CD4-positive, alpha-beta memory T cell (primary cell): ENCODE measurements at regions not wholly inside any gene's neighbourhood (a gene's known extent, or its start where the extent isn't known, plus 50 kb on each side); places are given as distances from the start of the nearest gene placed in this dataset.

Source experiments
- CTCF ChIA-PET: fragments of 350-600 bp; sonication (Branson Sonifier 250); formaldehyde crosslinking; loops from one replicate; lab custom pipeline; 2021; ENCODE audit warnings: inconsistent platforms; ENCODE audit not compliant: partially characterized antibody; lab: Charles Lee
- POLR2A ChIA-PET: fragments of 350-600 bp; sonication (Branson Sonifier 250); formaldehyde crosslinking; loops from one replicate; lab custom pipeline; 2021; ENCODE audit not compliant: partially characterized antibody; lab: Charles Lee
- DNase-seq, 5 donors: peaks; one replicate each; pipeline versions ENCODE4 v3.0.0 to v3.0.0-alpha.2; 2020 to 2022; ENCODE audit warnings: mixed read lengths in 1 of 5
- H3K27ac ChIP-seq: one replicate; pipeline ENCODE4 v1.7.0; 2013; ENCODE audit warnings: low read depth, low read length
- H3K27me3 ChIP-seq: 2 replicates; pipeline ENCODE4 v1.7.0; 2013; ENCODE audit warnings: mild to moderate bottlenecking, low read length, moderate library complexity; ENCODE audit not compliant: insufficient read depth
- H3K36me3 ChIP-seq: 2 replicates; pipeline ENCODE4 v1.7.0; 2013; ENCODE audit warnings: mild to moderate bottlenecking, low read length, moderate library complexity; ENCODE audit not compliant: insufficient read depth
- H3K4me1 ChIP-seq: 2 replicates; pipeline ENCODE4 v1.7.0; 2013; ENCODE audit warnings: mild to moderate bottlenecking, low read length, moderate library complexity; ENCODE audit not compliant: insufficient read depth
- H3K4me3 ChIP-seq, 2 donors: one replicate each; pipeline ENCODE4 v1.7.0; 2013; ENCODE audit warnings: low read length in 2 of 2, mild to moderate bottlenecking in 1 of 2
- H3K9me3 ChIP-seq, 2 donors: one replicate each; pipeline ENCODE4 v1.7.0; 2013; ENCODE audit warnings: low read length in 2 of 2, control low read depth in 1 of 2; ENCODE audit not compliant: control insufficient read depth in 1 of 2
- H3K27ac Mint-ChIP-seq, 7 donors: one replicate each; pipeline ENCODE4 v1.8.0; 2020 to 2021; ENCODE audit warnings: mixed read lengths in 7 of 7, mild to moderate bottlenecking in 6 of 7, inconsistent platforms in 3 of 7, moderate library complexity in 3 of 7
- H3K27me3 Mint-ChIP-seq, 2 donors: one replicate each; pipeline ENCODE4 v1.8.0; 2020 to 2021; ENCODE audit warnings: mixed read lengths in 2 of 2
- H3K36me3 Mint-ChIP-seq, 2 donors: one replicate each; pipeline ENCODE4 v1.8.0; 2020 to 2021; ENCODE audit warnings: mixed read lengths in 2 of 2, inconsistent platforms in 1 of 2, mild to moderate bottlenecking in 1 of 2
- H3K4me1 Mint-ChIP-seq, 4 donors: one replicate each; pipeline ENCODE4 v1.8.0; 2020 to 2021; ENCODE audit warnings: mixed read lengths in 4 of 4, mild to moderate bottlenecking in 1 of 4
- H3K4me3 Mint-ChIP-seq, 8 donors: one replicate each; pipeline ENCODE4 v1.8.0; 2020 to 2021; ENCODE audit warnings: mixed read lengths in 8 of 8, mild to moderate bottlenecking in 7 of 8, moderate library complexity in 6 of 8, inconsistent platforms in 3 of 8
- H3K9me3 Mint-ChIP-seq, 8 donors: one replicate each; pipeline ENCODE4 v1.8.0; 2020 to 2021; ENCODE audit warnings: mixed read lengths in 8 of 8, mild to moderate bottlenecking in 5 of 8, inconsistent platforms in 3 of 8, moderate library complexity in 1 of 8
- intact Hi-C: fragments of 100-400 bp; cut with micrococcal nuclease; formaldehyde crosslinking; loops from one replicate; pipeline ENCODE4 v1.15.1; 2023

GRCh38 chr1:223029985-223030769, 112.9 kb downstream of the TLR5 start:
- no peaks in the 10 kb centered on the region for H3K27me3 ChIP-seq
- no peaks in the 10 kb centered on the region for H3K4me1 ChIP-seq
- no peaks in the 10 kb centered on the region for H3K9me3 ChIP-seq
- intact Hi-C loops, result no loop called here
- H3K9me3 Mint-ChIP-seq, result no peaks in the 10 kb centered on the region
- H3K4me3 Mint-ChIP-seq, result no peak overlapping the region
- H3K36me3 ChIP-seq, result no peaks in the 10 kb centered on the region
- no peaks in the 10 kb centered on the region for H3K36me3 Mint-ChIP-seq
- POLR2A ChIA-PET, result no interaction called here
- peaks cover 0 to 1% of the 10 kb centered on the region in 2 donors for H3K27me3 Mint-ChIP-seq
- no peak overlapping the region for H3K27ac Mint-ChIP-seq
- no peak overlapping the region for H3K4me3 ChIP-seq
- no peak for DNase-seq
- CTCF ChIA-PET, result no interaction called here
- no peak overlapping the region for H3K27ac ChIP-seq
- peaks cover 0 to 2% (median 0%) of the 10 kb centered on the region in 4 donors for H3K4me1 Mint-ChIP-seq

- Mint-ChIP-seq H3K36me3 (no peaks in the 10 kb centered on the region), H3K9me3 (no peaks in the 10 kb centered on the region), H3K27ac (no peak overlapping the region), H3K4me1 (peaks cover 0 to 2% (median 0%) of the 10 kb centered on the region in 4 donors), H3K4me3 (no peak overlapping the region), H3K27me3 (peaks cover 2 to 3% of the 10 kb centered on the region in 2 donors)
- no peak for DNase-seq
- POLR2A ChIA-PET, result no interaction called here
- CTCF ChIA-PET, result no interaction called here
- no peaks in the 10 kb centered on the region for H3K4me1 ChIP-seq
- H3K36me3 ChIP-seq, result no peaks in the 10 kb centered on the region
- intact Hi-C loops, result no loop called here
- no peak overlapping the region for H3K27ac ChIP-seq
- no peaks in the 10 kb centered on the region for H3K27me3 ChIP-seq
- no peak overlapping the region for H3K4me3 ChIP-seq
- H3K9me3 ChIP-seq, result no peaks in the 10 kb centered on the region
Measured at GRCh38 chr1:223030871-223031400, 112.1 kb downstream of the TLR5 start.

- ChIA-PET CTCF (no interaction called here), POLR2A (no interaction called here)
- H3K4me3 ChIP-seq, result no peak overlapping the region
- H3K27ac ChIP-seq, result no peak overlapping the region
- intact Hi-C loops, result no loop called here
- H3K4me1 ChIP-seq, result no peaks in the 10 kb centered on the region
- Mint-ChIP-seq H3K4me1 (peaks cover 0 to 2% (median 0%) of the 10 kb centered on the region in 4 donors), H3K27me3 (peaks cover 4 to 5% of the 10 kb centered on the region in 2 donors), H3K36me3 (no peaks in the 10 kb centered on the region), H3K27ac (peak overlapping the region in 2 of 7 donors; percentile 27 to 52), H3K4me3 (no peak overlapping the region), H3K9me3 (no peaks in the 10 kb centered on the region)
- H3K36me3 ChIP-seq, result no peaks in the 10 kb centered on the region
- H3K27me3 ChIP-seq, result no peaks in the 10 kb centered on the region
- no peaks in the 10 kb centered on the region for H3K9me3 ChIP-seq
- no peak for DNase-seq
Measured at GRCh38 chr1:223031733-223032601, 111.1 kb downstream of the TLR5 start.

- CTCF ChIA-PET, result no interaction called here
- H3K9me3 Mint-ChIP-seq, result no peaks in the 10 kb centered on the region
- H3K9me3 ChIP-seq, result no peaks in the 10 kb centered on the region
- no peaks in the 10 kb centered on the region for H3K4me1 ChIP-seq
- POLR2A ChIA-PET, result no interaction called here
- intact Hi-C loops, result no loop called here
- no peaks in the 10 kb centered on the region for H3K27me3 ChIP-seq
- H3K4me3 ChIP-seq, result no peak overlapping the region
- peaks cover 6 to 7% of the 10 kb centered on the region in 2 donors for H3K27me3 Mint-ChIP-seq
- DNase-seq, result no peak
- H3K36me3 Mint-ChIP-seq, result no peaks in the 10 kb centered on the region
- H3K4me3 Mint-ChIP-seq, result no peak overlapping the region
- H3K27ac Mint-ChIP-seq, result no peak overlapping the region
- H3K4me1 Mint-ChIP-seq, result peaks cover 0 to 2% (median 0%) of the 10 kb centered on the region in 4 donors
- H3K36me3 ChIP-seq, result no peaks in the 10 kb centered on the region
- no peak overlapping the region for H3K27ac ChIP-seq
Measured at GRCh38 chr1:223033658-223034057, 109.4 kb downstream of the TLR5 start.

- H3K4me1 ChIP-seq, result no peaks in the 10 kb centered on the region
- H3K4me3 ChIP-seq, result no peak overlapping the region
- H3K36me3 ChIP-seq, result no peaks in the 10 kb centered on the region
- Mint-ChIP-seq H3K9me3 (no peaks in the 10 kb centered on the region), H3K4me3 (no peak overlapping the region), H3K27ac (no peak overlapping the region), H3K4me1 (peaks cover 0 to 2% (median 0%) of the 10 kb centered on the region in 4 donors), H3K27me3 (peaks cover 6 to 7% of the 10 kb centered on the region in 2 donors), H3K36me3 (no peaks in the 10 kb centered on the region)
- H3K27me3 ChIP-seq, result no peaks in the 10 kb centered on the region
- intact Hi-C loops, result no loop called here
- no peak for DNase-seq
- no peak overlapping the region for H3K27ac ChIP-seq
- ChIA-PET POLR2A (interaction anchor here (0.6 kb wide), 1 partner anchor 26 kb away, joined by 3 read pairs; no protein-coding TSS in a partner anchor), CTCF (no interaction called here)
- H3K9me3 ChIP-seq, result no peaks in the 10 kb centered on the region
Measured at GRCh38 chr1:223034270-223034798, 108.7 kb downstream of the TLR5 start.

GRCh38 chr1:223035724-223036478, 107.1 kb downstream of the TLR5 start:
- intact Hi-C loops, result no loop called here
- Mint-ChIP-seq H3K9me3 (no peaks in the 10 kb centered on the region), H3K4me3 (no peak overlapping the region), H3K36me3 (no peaks in the 10 kb centered on the region), H3K27ac (no peak overlapping the region), H3K27me3 (peaks cover 9 to 13% of the 10 kb centered on the region in 2 donors), H3K4me1 (peaks cover 0 to 2% (median 0%) of the 10 kb centered on the region in 4 donors)
- no peak overlapping the region for H3K27ac ChIP-seq
- no peaks in the 10 kb centered on the region for H3K4me1 ChIP-seq
- no peak for DNase-seq
- H3K4me3 ChIP-seq, result no peak overlapping the region
- CTCF ChIA-PET, result no interaction called here
- H3K36me3 ChIP-seq, result no peaks in the 10 kb centered on the region
- no peaks in the 10 kb centered on the region for H3K27me3 ChIP-seq
- H3K9me3 ChIP-seq, result no peaks in the 10 kb centered on the region
- POLR2A ChIA-PET, result no interaction called here
